GM19397 (cell line): ENCODE measurements at regions not wholly inside any gene's neighbourhood (a gene's known extent, or its start where the extent isn't known, plus 50 kb on each side); places are given as distances from the start of the nearest gene placed in this dataset.

Experiments used
- ATAC-seq: cut with Tn5 transposase; IDR thresholded peaks from one replicate; pipeline ENCODE4 v1.9.1; 2021; ENCODE audit warnings: mild to moderate bottlenecking, moderate library complexity; ENCODE audit not compliant: unreplicated experiment

DNA sequence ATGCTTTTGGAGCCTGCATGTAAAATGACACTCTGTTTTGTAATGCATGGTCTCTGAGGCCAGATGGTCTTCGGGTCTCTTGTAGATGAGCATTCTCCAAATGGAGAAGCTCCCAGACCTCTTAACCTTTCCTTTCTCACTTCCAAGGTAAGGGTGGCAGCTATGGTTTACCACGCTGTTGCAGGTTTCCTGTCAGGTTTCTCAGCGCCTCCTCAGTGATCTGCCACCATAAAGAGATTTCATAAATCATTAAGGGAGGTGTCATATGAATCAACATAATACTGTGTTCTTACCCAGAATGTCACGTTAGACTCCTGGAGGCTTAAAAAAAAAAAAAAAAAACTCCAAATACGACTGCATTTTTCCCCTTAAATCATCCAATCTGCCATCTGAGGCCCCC is 787.4 kb upstream of the EEF2KMT start:
- ATAC-seq: no peak

GRCh38 chr16:5884339-5884738 is 786.7 kb upstream of the EEF2KMT start:
- ATAC-seq: no peak

DNA sequence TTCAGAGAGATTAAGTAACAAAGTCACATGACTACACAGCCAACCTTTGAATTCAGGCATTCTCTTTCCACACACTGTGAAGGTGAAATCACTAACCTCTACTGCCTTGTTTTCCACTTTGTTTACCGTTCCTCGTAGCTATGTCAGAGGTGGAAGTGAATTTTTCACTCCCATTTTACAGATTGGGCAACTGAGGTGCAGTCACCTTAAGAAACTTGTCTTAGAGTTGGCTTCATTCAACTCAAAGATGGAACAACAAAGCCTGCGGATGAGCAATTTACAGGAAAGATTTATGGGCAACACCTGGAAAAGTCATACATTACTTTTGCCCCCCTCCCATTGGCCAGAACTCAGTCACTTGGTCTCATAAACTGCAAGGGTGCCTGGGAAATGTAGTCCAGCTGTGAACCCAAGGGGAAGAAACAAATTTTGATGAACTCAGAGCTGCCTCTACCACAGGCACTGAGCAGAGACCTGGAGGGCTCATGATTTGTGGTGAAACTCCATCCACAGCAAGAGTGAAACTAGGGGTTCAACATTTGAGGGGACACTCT is 784.6 kb upstream of the EEF2KMT start:
- no peak for ATAC-seq

DNA sequence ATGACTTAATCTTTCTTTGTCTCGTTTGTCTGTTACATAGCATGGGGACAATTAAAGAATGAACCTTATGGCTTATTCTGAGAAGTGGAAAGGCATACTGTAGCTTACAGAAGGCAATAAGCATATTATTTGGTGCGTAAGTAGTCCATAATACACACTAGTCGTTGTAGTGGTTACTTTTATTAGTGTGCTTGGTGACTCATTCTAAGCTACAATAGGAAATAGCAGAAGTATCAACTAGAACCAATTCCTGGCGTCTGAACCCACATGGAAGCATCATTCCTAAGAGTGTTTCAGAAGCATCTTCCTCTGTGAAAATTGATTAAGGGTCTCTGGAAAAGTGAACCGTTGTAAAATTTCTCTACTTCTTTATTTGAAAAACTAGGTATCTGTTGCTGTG is 777.8 kb upstream of the EEF2KMT start:
- no peak for ATAC-seq

- no peak for ATAC-seq
These were observed 777.3 kb upstream of the EEF2KMT start for GRCh38 chr16:5874899-5875298.

DNA sequence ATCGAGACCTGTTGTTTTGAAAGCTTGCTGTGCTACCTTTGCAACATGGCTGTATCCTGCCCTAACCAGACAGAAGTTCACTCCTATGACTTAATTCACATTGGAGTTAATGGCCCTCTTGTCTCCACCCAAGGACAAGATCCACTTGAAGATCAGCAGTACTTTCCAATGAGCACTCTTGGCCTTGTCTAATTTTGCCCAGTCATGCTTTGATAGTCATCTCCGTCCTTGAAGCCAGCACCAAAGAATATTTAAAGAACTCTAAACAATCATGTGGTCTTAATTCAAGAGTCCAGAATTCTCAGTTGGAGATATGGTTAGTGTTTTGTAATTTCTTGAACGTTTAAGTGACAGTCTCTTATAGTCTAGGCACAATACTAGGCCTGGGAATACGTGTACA is 775.6 kb upstream of the EEF2KMT start:
- ATAC-seq: no peak

DNA sequence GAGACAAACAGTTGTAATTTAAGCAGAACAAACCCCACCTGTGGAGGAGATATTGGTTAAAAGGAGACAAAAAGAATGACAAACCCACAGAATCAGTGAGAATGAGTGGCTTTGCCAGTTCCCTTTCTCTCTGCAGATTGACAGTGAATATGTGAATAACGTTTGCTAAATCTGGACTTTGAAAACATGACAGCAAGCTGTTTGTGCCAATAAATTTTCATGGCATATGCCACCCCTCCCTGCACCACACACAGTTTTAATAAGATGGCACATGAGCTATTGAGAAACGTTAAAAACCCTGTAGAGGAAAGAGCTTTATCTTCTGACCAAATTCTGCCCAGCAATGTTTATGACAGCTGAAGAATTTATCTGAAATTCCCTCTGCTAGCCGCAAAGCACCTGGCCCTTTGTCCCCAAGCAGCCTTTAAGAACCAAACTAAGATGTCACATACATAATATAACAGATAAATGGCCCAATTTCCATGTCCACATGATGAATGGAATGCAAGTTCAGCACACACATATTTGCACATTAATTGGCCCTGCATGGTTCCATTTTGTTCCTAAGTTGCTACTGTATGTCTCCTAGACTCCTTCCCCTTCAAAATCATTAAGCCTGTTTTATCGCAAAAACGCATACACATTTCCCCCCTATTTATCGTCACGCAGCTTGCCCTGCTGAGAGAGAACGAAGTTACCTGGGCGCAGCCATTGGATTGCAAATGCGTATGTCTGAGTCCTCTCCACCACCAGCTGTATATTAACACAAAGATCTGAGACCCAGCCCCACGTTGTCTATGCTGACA is 773.5 kb upstream of the EEF2KMT start:
- ATAC-seq: no peak

DNA sequence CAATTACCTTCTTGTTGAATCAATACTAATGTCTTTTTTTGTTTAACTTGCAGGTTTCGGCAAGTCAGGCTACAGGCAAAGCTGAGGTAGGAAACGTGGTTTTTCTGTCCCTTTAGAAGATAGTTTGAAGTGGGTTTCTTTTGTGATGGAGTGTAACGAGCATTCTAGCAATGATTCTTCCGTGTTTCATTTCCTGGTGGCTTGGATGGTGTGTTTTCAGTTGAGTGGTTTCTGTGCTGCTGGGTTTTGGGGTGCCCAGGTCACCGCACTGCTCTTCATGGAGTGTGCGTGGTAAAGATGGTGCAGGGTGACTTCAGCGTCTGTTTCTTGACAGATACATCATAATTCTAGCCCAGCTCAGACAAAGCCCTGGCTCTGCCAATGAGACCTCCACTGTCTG is 769.7 kb upstream of the EEF2KMT start:
- no peak for ATAC-seq

DNA sequence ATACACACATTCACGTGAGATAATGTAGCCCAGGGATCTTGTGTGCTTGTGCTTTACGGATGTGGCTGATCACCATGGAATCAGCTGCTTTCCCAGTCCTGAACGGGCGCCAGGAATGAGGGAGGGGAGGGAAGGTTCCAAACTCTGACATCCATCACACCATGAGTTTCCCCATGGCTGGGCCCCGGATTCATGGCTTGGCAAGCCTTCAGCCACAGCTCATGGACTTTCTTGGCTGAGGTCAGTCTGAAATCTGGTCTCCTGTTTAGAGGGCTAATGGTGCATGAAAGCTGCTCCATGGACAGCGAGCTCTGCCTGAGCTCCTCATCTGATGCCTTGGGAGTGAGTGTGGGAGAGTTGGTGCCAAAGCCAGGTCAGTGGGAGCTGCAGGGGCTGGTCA is 767.6 kb upstream of the EEF2KMT start:
- no peak for ATAC-seq

GRCh38 chr16:5863071-5863606 is 765.5 kb upstream of the EEF2KMT start:
- no peak for ATAC-seq

- no peak for ATAC-seq
These were observed 764.7 kb upstream of the EEF2KMT start for GRCh38 chr16:5862103-5862840.

GRCh38 chr16:5861241-5861640 is 763.6 kb upstream of the EEF2KMT start:
- ATAC-seq: no peak

DNA sequence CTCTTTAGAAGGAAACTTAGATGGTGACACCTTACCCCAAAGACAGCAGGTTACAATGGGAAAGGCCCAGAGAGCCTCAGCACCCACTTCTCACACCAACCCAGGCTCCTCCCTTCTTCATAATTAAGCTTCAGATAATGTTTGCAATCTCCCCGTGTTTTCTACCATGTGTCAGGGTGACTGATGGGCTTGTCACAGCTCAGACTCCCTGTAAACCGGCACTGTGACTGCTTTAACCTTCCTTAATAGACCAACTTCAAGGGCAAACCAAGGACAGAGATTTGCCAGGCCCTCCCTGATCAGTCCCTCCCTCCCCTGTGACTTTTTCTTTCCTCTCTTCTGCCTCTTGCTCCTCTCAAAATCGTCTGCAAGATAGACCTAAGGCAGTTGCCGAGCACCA is 760.6 kb upstream of the EEF2KMT start:
- no peak for ATAC-seq

- no peak for ATAC-seq
These were observed 756.4 kb upstream of the EEF2KMT start for GRCh38 chr16:5854027-5854426.

DNA sequence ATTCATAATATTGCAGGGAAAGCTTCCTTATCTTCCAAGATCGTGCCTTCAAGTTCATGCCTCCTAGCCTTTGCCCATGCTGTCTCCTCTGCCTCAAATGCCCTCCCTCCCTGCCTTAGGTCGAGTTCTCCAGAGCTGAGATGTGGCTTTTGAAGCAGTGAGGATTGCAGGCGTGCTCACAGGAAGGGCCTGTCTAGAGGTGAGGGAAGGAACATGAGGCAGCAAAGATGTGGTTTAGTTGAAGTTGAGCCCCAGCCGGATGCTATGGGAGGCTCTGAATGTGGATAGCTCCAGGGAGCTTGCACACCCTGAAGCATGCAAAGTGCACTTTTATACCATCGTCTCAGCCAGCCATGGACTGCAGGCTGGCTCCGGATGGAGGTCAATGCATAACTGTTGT is 754.6 kb upstream of the EEF2KMT start:
- ATAC-seq: no peak

- no peak for ATAC-seq
These were observed 753.9 kb upstream of the EEF2KMT start for GRCh38 chr16:5851393-5851982.

GRCh38 chr16:5850632-5851392 is 753.2 kb upstream of the EEF2KMT start:
- no peak for ATAC-seq

- no peak for ATAC-seq
These were observed 747.5 kb upstream of the EEF2KMT start for GRCh38 chr16:5845046-5845445.

GRCh38 chr16:5841974-5842373 is 744.4 kb upstream of the EEF2KMT start:
- ATAC-seq: no peak

- no peak for ATAC-seq
These were observed 741.1 kb upstream of the EEF2KMT start for GRCh38 chr16:5838725-5839124.

GRCh38 chr16:5838071-5838470 is 740.5 kb upstream of the EEF2KMT start:
- no peak for ATAC-seq
